HuH-7.5 (cell line): ENCODE measurements at regions not wholly inside any gene's neighbourhood (a gene's known extent, or its start where the extent isn't known, plus 50 kb on each side); places are given as distances from the start of the nearest gene placed in this dataset.
"Not testable (repeated sequence)": the region's sequence is repeated elsewhere in the genome, so short reads cannot be mapped to it uniquely, and the experiment has no call there.

Experiments
- DNase-seq: peaks from one replicate; pipeline ENCODE4 v3.0.0; 2011; ENCODE audit warnings: low spot score

DNA sequence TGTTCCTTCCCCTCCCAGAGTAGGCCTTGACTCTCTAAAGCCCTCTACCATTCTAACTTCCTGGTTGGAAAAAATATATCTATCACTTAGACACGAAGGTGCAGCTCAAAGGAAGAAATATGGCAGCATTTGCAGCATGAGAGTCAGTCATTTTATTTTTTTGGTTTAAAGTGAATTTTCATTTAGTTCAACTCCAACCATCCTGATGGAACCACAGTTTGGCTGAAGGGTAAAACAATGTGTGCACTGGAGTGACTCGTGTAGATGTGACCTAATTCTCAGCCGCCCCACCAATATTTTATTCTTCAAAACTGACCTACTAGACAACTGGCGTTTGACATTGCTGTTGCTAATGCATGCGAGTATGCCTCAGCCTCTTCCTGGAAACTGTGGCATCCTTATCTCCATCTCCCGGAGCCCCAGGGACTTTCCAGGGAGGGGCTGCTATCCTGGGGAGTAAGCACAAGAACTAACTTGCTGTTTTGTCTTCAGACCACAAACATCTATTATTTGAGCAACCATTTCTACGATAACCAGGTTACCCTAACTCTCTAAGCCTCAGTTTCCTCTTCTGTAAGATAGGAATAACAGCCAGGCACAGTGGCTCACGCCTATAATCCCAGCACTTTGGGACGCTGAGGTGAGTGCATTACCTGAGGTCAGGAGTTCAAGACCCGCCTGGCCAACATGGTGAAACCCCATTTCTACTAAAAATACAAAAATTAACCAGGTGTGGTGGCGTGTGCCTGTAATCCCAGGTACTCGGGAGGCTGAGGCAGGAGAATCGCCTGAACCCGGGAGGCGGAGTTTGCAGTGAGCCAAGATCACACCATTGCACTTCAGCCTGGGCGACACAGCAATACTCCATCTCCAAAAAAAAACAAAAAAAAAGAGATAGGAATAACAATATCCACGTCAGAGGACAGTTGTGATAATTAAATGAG lies 148.7 kb upstream of the JARID2 start:
- DNase-seq: no peak

DNA sequence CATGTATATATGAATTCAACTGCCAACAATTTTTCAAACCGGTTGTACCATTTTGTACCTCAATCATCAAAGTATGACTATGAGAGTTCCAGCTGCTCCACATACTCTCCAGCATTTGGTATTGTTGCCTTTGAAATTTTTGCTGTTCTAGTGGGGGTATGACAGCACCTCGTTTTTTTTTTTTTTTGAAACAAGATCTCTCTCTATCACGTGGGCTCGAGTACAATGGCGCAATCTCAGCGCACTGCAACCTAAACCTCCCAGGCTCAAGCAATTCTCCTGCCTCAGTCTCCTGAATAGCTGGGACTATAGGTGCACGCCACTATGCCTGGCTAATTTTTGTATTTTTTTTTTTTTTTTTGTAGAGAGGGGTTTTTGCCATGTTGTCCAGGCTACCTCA lies 144.7 kb upstream of the JARID2 start:
- no peak for DNase-seq

DNA sequence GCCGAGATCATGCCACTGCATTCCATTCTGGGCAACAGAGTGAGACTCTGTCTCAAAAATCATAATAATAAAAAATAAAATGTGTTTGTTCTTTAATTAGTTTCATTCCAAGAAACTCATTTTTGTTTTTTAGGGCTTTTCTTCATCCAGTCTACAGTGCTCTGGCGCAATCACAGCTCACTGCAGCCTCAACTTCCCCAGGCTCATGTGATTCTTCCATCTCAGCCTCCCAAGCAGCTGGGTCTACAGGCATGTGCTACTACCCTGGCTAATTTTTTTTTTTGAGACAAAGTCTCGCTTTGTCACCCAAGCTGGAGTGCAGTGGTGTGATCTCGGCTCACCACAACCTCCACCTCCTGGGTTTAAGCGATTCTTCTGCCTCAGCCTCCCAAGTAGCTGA lies 143.6 kb upstream of the JARID2 start:
- no peak for DNase-seq

DNA sequence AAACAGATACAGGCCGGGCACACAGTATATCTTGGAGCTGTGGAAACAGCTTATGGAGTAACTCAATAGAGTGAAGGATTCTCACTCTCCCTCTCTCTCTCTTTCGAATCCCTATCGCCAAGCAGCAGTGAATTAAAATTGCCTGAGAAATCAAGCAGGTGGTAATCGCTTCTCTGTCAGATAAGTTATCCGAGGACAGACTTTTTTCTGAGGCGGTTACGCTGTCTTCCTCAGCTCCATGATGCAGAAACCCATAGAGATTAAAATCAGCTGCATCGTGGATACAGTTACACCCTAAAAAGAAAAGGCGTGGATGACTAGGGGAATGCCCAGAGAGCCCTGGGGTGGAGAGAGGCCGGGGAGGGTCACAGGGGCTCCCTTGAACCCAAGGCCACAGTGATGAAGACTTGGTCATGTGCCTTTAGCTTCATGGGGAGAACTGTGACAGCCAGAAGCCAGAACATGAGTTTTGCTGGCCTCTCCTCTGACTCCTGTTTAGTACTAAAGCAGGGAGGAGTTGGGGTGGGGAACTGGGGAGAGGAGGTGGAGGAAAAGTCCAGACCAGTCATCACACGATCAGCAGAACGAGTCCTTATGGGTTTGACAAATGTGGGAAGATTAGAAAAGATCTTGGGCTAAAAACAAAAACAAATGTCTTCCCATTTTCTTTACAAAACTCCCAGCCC lies 138.8 kb upstream of the JARID2 start:
- no peak for DNase-seq

DNA sequence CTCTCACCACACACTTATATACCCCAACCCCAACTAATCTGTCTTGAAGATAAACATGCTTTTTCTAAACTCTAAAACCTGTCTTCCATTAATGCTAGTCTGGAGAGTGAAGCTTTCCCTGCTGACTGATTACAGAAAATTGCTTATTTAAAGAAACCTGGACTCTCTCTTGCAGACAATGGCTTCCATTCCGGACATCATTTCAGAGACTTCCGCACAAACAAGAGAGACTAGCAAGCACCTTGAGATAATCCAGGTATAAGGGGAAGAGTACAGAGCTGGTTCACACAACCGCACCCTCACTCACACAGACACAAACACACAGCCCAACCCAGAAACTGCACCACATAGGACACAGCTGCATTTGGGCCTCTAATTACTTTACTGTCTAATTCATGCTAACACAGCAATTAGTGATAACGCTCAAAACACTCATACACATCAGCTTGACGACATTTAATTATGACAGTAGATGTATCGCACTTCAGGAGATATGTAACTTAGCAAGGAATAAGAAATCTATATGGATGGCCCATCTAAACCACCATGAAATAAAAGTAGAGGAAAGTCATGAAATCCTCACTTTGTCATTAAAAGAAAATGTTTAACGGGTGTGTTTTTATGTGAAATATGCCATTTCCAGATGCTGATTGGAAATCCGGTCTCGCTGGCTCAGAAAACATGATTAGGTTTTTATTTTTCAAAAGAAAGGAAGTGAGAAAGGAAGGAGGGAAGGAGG lies 138.1 kb upstream of the JARID2 start:
- no peak for DNase-seq

DNA sequence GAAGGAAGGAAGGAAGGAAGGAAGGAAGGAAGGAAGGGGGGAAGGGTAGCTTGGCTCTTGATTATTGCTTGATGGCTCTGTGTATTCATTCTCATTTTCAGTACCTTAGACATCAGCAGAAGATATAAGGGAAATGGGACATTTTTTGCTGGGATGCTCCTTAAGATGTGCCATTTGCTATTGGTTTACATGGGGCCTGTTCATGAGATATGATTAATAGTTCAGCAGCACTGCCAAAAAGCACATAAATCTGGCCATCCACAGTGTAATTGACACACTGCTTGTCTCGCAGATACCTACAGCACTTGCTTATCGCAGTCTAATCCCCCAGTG lies 137.5 kb upstream of the JARID2 start:
- no peak for DNase-seq

DNA sequence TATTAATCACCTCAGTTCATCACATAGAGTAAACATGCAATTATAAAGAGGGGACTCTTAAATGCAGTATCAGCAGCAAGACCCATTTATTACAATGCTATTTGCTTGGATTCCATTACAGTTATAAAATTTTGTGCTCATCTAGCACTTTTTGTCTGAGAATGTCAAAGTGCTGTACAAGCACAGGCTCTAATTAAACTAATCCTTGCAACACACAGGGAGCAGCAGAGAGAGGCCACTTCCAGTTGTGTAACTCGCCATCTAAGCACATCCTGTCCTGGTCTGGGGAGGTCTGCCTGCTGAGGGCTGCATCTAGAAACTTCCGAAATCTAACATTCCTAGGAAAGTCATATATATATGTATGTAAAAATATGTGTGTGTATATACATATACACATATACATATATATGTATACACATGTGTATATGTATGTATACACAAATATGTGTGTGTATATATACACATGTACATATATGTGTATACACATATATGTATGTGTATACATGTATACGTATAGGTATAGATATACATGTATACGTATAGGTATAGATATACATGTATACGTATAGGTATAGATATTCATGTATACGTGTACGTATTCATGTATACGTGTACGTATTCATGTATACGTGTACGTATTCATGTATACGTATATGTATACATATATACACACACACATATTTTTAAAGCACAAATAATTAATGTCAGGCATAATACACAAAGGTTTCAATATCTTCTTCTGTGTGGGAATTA lies 136.4 kb upstream of the JARID2 start:
- no peak for DNase-seq

DNA sequence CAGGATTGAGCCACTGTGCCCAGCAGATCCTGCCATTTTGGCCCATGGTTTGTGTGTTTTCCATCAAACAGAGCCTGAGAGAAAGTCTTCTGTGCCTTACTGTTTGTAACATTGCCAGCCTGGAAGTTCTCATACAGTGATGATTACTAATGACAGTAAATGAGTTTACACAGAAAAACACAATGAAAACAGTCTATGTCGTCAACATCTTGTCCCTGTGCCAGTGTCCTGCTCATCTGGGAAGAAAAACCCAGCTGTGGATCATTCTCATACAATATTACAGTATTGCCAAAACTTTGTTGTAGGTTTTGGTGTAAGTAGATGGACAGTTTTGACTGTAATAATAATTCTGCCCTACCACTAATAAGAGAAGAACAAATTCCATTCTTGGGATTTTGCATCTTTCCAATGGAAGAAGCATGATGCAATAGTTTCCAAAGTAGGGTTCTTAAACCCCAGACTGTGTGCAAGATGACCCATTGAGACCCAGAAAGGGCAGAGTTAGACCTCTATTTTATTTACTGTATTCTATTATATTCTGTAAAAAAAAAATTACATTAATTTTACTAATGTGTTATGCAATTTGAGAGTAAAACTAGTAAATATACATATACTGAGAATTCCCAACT lies 135.0 kb upstream of the JARID2 start:
- no peak for DNase-seq

DNA sequence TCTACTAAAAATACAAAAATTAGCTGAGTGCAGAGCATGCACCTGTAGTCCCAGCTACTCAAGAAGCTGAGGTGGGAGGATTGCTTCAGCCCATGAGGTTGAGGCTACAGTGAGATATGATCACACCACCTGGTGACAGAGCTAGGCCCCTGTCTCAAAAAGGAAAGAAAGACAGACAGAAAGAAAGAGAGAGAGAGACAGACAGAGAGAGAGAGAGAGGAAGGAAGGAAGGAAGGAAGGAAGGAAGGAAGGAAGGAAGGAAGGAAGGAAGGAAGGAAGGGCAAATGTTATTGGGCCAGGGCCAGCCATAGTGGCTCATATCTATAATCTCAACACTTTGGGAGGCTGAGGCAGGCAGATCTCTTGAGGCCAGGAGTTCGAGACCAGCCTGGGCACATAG lies 134.3 kb upstream of the JARID2 start:
- not testable (repeated sequence) for DNase-seq

DNA sequence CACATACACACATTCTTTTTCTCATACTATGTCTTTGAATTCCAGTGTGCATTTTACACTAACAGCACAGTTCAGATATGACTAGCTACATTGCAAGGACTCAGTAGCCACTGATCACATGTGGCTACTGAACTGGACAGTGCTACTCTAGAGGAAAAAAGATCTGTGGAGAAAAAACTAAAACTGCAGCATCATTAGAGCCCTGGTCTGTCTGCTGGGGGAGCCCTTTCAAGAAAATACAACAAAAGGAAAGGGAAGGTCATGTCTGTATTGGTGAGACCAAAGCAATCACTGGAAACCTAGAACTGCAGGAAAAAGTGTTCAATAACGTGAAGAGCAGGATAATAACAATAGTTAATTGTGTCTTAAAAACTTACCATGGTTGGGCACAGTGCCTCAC lies 132.3 kb upstream of the JARID2 start:
- DNase-seq: no peak

DNA sequence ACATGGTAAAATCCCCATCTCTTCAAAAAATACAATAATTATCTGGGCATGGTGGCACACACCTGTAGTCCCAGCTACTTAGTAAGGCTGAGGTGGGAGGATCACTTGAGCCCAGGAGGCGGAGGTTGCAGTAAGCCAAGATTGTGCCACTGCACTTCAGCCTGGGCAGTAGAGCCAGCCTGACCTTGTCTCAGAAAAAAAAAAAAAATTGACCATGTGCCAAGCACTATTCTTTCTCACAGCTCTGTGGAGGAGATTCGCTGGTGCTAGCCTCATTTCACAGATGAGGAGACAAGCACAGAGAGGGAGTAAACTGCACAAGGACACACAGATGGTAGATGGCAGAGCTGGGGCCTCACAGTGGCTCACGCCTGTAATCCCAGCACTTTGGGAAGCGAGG lies 131.8 kb upstream of the JARID2 start:
- no peak for DNase-seq

DNA sequence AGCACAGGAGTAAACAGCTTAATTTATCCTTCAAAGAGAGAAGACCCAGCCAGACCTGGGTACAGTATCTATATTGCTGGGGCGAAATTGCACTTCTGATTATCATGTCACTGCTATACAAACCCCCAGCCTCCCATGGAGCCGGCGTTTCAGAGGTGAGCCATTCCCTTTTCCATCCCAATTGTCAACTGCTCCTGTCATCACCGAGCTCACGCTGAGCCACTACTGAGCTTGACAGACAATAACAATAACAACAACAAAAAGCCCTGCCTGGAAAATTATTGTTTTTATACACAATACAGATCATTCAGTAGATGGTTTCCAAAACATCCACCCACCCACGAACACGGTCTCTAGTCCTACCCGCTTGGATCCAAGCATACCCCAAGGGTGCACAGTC lies 129.0 kb upstream of the JARID2 start:
- DNase-seq: no peak

DNA sequence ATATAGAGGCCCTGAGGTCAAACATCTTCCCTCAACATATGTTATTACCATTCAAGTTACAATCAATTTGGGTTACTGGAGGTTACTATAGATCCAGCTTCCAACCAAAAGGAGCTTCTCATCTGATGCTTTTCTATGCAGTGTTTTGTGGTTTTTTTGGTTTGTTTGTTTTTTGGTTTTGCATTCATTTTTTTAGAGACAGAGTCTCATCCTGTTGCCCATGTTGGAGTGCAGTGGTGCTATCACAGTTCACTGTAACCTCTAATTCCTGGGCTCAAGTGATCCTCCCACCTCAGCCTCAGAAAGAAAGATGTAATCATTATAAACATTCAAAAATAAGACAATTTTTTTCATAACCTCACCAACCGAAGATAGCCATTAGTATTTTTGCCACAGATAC lies 124.4 kb upstream of the JARID2 start:
- DNase-seq: no peak

DNA sequence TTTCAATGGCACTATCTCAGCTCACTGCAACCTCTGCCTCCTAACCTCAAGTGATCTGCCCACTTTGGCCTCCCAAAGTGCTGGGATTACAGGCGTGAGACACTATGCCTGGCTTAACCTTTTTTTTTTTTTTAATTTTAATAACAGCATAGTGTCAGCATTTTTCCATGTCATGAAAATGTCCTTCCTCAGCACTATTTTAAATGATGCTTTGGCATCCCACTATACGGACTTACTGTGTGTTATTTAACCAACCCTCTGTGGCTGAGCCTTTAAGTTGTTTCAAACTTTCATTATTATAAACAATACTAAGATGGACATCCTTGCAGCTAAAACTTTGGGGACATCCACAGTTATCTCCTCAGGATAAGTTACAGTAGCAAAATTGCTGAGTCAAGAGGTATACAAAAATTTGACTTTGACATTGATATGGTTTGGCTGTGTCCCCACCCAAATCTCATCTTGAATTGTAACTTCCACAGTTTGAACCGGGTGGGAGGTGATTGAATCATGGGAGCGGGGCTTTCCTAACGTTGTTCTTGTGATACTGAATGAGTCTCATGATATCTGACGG lies 123.8 kb upstream of the JARID2 start:
- no peak for DNase-seq

DNA sequence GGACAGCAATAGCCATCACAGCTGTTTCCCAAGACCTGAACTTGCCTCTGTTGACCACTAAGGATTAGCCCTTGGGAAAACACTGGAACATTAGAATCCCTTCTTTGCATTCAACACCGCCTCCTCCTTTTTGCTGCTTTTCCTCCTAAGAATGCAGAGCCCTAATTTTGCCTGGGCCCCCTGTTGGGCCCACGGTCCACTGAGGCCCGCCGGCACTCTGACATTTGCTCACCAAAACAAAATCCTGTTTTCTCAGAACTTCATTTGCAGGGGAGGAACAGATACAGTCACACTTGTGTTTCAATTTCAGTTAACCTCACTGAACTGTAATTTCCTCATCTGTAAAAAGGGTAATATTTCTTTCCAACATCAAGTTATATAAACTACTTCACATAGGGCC lies 116.0 kb upstream of the JARID2 start:
- no peak for DNase-seq

DNA sequence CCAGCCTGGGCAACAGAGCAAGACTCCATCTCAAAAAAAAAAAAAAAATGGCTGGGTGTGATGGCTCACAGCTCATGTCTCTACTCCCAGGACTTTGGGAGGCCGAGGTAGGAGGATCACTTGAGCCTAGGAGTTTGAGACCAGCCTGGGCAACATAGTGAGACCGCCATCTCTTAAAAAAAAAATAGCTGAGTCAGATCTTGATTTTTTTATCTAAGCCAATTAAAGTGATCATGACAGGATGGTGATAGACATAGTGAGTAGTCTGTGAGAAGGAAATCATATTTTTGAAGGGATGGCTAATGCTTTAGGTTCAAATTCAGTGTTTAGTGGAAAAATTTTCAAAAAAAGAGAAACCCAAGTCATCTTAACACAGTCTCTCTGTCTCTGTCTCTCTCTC lies 114.6 kb upstream of the JARID2 start:
- DNase-seq: no peak

DNA sequence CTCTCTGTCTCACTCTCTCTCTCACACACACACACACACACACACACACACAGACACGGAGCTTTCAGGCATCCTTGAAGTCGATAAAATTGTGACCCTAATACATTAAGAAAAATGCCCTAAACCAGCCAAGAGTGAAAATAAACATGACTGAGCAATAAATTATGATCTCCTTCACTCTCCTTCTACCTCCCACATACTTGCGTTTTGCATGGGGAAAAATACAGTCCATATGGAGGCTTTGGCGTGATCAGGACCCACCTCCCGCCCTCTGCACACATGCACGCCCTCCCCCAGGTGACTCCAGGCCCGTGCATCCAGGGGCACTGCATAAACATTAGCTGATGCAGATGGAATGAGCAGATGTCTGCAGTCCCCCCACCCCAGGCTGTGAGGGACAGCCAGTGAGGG lies 114.2 kb upstream of the JARID2 start:
- no peak for DNase-seq

DNA sequence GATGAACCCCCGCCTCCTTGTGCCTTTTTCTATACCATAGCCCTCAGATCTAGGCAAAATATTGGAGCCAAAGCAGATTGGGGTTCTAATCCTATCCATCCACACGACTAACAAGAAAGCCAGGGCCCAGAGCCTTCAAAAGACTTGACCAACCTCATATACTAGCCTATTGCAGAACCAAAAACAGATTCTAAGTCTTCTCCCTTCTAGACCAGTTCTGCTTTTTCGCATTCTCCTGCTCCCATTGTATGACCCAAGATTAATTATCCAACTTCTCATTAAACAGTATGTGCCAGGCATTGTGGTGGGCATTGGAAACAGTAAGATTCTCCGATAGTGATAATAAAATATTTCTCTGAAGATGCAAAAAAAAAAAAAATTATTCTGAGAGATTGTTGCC lies 113.7 kb upstream of the JARID2 start:
- no peak for DNase-seq

DNA sequence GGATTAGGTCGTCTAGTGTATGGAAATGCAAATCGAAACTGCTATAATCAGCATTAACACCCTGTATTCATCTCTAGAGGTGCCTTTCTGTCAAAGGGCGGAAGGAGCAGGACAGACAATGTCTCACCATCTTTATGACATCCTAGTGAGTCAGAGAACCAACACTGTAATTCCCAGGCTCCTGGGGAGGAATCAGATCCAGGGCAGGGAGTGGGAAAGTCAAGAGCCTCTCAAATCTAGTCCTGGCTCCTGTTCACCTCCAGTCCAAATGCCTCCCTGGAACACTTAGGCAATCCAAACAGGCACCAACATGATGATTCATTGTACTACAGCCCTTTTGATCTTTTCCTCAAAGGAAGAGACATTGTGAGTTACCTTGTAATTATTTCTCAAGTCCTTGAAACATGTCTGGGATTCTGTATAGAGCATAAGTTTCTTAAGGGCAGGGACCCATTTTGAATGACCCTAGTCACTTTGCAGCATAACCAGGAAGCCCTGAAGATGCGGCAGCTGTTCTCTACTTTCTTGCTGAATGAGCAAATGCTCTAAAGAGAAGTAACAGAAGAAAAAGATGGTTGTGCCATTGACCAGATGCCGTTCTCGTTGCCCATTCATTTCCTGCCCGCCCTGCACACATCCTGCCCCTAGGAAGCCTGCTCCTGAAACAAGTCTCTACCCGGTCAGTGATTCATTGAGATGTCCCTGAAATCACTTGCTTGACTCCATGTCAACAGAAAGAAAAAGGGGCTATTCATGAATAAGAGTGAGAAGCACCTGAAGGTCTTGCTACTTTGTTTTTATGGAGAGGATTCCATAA lies 112.8 kb upstream of the JARID2 start:
- no peak for DNase-seq

DNA sequence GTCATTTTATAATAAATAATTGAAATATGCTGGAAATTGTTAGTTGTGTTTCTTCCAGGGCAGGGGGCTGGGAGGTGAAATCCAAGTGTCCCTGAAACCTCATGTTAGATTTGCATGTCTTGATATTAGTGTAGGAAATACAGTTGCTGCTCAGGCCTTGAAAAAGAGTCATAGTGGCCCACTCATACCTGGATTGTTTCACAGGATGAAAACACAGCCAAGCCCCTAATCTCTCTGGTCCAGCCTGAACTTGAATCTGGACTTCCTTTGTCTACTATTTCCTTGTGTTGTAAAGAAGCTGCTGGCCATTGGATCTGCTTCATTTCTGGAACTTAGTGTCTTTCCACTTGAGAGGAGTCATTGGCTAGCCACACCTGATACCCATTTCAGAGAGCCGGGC lies 108.8 kb upstream of the JARID2 start:
- no peak for DNase-seq

DNA sequence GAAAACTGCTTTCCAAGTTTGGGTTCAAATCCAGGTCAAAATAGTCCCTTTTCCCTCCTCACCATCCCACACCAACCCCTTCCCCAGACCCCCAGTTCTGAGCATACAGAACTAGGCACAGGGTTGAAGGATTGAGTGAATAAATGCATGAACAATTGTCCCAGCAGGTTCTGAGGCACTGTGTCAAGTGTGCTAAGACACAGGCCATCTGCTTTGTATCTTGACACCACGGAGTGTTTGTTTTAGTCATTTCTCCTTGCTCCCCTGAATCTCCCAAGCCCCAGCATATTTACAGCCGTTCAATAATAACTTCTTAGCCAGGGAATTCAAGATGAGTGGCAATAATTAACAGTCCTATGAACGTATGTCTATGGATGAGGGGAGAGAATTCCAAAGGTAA lies 102.8 kb upstream of the JARID2 start:
- DNase-seq: no peak
